ENCODE measurements at regions not wholly inside any gene's neighbourhood (a gene's known extent, or its start where the extent isn't known, plus 50 kb on each side); places are given as distances from the start of the nearest gene placed in this dataset.

GRCh38 chr11:127631974-127632373, 631.4 kb upstream of the KIRREL3 start:
- TF ChIP-seq, protein P1, sequence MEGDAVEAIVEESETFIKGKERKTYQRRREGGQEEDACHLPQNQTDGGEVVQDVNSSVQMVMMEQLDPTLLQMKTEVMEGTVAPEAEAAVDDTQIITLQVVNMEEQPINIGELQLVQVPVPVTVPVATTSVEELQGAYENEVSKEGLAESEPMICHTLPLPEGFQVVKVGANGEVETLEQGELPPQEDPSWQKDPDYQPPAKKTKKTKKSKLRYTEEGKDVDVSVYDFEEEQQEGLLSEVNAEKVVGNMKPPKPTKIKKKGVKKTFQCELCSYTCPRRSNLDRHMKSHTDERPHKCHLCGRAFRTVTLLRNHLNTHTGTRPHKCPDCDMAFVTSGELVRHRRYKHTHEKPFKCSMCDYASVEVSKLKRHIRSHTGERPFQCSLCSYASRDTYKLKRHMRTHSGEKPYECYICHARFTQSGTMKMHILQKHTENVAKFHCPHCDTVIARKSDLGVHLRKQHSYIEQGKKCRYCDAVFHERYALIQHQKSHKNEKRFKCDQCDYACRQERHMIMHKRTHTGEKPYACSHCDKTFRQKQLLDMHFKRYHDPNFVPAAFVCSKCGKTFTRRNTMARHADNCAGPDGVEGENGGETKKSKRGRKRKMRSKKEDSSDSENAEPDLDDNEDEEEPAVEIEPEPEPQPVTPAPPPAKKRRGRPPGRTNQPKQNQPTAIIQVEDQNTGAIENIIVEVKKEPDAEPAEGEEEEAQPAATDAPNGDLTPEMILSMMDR (IDR thresholded peaks at IDR 0.05): no peak
- Histone ChIP-seq H3K27me3 (replicated peaks; ENCODE audit: insufficient read depth) (no peaks in the 10 kb centered on the region), H3K9me3 (no peaks in the 10 kb centered on the region), H3K4me3 (no peak overlapping the region), H3K4me1 (ENCODE audit: control insufficient read depth in 1 of 2, low read depth in 2 of 2) (no peaks in the 10 kb centered on the region), H3K36me3 (no peaks in the 10 kb centered on the region), H3K27ac (no peak overlapping the region)
- no peak for DNase-seq (ENCODE audit: low spot score)
- no peak for ATAC-seq (ENCODE audit: insufficient number of reproducible peaks, low FRiP score, low read depth)

DNA sequence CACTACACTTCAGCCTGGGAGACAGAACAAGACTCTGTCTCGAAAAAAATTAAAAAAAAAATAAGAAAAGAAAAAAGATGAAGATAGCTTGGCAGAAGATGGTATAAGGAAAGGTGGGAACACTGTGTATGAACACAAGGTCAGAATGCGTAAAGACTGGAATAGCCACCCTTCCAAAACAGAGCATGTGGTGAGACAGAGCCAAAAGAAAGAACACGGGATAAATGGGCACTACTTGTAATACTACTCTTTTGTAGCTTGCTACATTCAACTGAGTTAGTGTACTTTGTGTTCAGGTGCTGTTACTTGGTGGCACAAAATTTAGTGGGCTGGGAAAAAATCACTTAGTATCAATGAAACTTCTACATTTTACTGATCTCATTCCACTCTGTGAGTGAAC, 628.6 kb upstream of the KIRREL3 start:
- no peaks in the 10 kb centered on the region for H3K27me3 ChIP-seq (replicated peaks; ENCODE audit: insufficient read depth)
- no peak overlapping the region for H3K27ac ChIP-seq
- no peaks in the 10 kb centered on the region for H3K36me3 ChIP-seq
- no peak overlapping the region for H3K4me3 ChIP-seq
- DNase-seq (ENCODE audit: low spot score) (no peak), ATAC-seq (ENCODE audit: insufficient number of reproducible peaks, low FRiP score, low read depth) (no peak)
- H3K9me3 ChIP-seq: no peaks in the 10 kb centered on the region
- no peaks in the 10 kb centered on the region for H3K4me1 ChIP-seq (ENCODE audit: control insufficient read depth in 1 of 2, low read depth in 2 of 2)
- TF ChIP-seq, protein P1 (IDR thresholded peaks at IDR 0.05): no peak

DNA sequence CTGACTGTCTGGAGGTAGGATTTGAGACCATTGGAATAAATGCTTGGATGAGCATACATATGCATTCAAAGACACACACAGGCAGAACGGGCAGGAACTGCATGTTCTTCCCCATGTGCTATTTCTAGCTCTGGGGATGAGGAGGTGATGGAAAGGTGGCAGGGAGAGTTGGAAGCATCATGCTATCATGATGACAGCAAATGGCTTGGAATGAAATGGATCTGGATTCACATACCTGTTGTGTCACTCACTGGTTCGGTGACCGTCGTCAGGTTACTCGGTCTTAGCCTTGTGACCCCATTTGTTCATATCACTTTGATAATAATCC, 627.9 kb upstream of the KIRREL3 start:
- Histone ChIP-seq H3K27me3 (replicated peaks; ENCODE audit: insufficient read depth) (no peaks in the 10 kb centered on the region), H3K9me3 (no peaks in the 10 kb centered on the region), H3K36me3 (no peaks in the 10 kb centered on the region), H3K4me1 (ENCODE audit: control insufficient read depth in 1 of 2, low read depth in 2 of 2) (no peaks in the 10 kb centered on the region), H3K27ac (no peak overlapping the region), H3K4me3 (no peak overlapping the region)
- TF ChIP-seq, protein P1 (IDR thresholded peaks at IDR 0.05): no peak
- no peak for DNase-seq (ENCODE audit: low spot score)
- ATAC-seq (ENCODE audit: insufficient number of reproducible peaks, low FRiP score, low read depth): no peak

DNA sequence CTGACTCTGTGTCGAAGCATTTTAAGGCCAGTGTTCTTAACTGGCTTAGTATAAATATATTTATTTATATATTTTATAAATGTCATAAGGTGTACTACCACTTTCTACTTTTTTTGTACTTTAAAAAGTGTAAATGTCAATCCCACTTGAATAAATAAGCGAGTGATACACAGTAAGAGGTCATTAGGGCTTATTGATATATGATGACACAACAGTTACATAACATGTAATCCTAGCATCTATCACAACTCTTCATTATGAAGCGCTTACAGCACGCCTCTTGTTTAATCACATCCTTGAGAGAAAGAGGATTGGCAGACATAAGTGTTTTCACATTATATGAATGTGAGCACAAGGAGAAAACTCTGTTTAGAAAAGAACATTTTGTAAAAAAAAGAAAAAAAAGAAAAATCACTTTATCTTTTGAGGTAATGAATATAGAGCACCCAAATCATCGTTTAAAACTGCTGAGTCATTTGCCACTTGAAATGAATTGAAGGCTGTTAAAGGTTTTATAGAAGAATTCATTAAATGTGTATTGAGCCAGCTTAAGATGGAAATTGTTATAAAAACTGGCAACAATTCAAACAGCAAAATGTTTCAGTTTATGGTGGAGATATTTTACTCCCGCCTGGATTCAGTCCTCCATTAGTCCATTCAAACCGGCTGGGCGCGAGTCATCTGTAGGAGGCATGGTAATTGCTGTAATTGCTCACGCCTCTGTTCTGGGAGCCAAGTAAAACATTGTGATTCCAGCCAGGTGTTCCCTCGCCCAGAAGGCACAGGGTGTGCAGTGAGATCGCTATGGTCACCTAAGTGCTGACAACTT, 627.3 kb upstream of the KIRREL3 start:
- Histone ChIP-seq H3K4me1 (ENCODE audit: control insufficient read depth in 1 of 2, low read depth in 2 of 2) (no peaks in the 10 kb centered on the region), H3K4me3 (no peak overlapping the region), H3K27ac (no peak overlapping the region), H3K27me3 (replicated peaks; ENCODE audit: insufficient read depth) (no peaks in the 10 kb centered on the region), H3K36me3 (no peaks in the 10 kb centered on the region), H3K9me3 (no peaks in the 10 kb centered on the region)
- TF ChIP-seq, protein P1 (IDR thresholded peaks at IDR 0.05): no peak
- no peak for ATAC-seq (ENCODE audit: insufficient number of reproducible peaks, low FRiP score, low read depth)
- no peak for DNase-seq (ENCODE audit: low spot score)

GRCh38 chr11:127627204-127627603, 626.6 kb upstream of the KIRREL3 start:
- DNase-seq (ENCODE audit: low spot score) (no peak), ATAC-seq (ENCODE audit: insufficient number of reproducible peaks, low FRiP score, low read depth) (no peak)
- Histone ChIP-seq H3K27me3 (replicated peaks; ENCODE audit: insufficient read depth) (no peaks in the 10 kb centered on the region), H3K4me3 (no peak overlapping the region), H3K27ac (no peak overlapping the region), H3K9me3 (no peaks in the 10 kb centered on the region), H3K36me3 (no peaks in the 10 kb centered on the region), H3K4me1 (ENCODE audit: control insufficient read depth in 1 of 2, low read depth in 2 of 2) (no peaks in the 10 kb centered on the region)
- TF ChIP-seq, protein P1 (IDR thresholded peaks at IDR 0.05): no peak
